ENCODE measurements at regions not wholly inside any gene's neighbourhood (a gene's known extent, or its start where the extent isn't known, plus 50 kb on each side); places are given as distances from the start of the nearest gene placed in this dataset.
"Not testable (repeated sequence)": the region's sequence is repeated elsewhere in the genome, so short reads cannot be mapped to it uniquely, and the experiment has no call there.

DNA sequence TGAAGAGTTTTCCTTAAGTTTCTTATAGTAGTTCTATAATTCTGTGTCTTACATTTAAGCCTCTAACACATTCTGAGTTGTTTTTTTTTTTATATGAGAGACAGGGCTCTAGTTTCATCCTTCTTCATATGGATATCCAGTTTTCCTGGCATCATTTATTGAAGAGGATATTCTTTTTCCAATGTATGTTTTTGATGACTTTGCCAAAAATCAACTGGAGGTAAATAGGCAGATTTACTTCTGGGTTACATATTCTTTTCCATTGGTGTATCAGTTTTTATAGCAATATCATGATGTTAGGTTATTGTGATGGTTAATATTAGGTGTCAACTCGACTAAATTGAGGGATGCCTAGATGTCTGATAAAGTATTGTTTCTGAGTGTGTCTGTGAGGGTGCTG lies 650.7 kb upstream of the GRID2 start:
- Histone ChIP-seq H3K27me3 (no peaks in the 10 kb centered on the region), H3K36me3 (no peaks in the 10 kb centered on the region), H3K4me3 (no peak overlapping the region), H3K4me1 (no peaks in the 10 kb centered on the region), H3K27ac (no peak overlapping the region), H3K9me3 (replicated peaks) (no peaks in the 10 kb centered on the region)
- DNase-seq: no peak

DNA sequence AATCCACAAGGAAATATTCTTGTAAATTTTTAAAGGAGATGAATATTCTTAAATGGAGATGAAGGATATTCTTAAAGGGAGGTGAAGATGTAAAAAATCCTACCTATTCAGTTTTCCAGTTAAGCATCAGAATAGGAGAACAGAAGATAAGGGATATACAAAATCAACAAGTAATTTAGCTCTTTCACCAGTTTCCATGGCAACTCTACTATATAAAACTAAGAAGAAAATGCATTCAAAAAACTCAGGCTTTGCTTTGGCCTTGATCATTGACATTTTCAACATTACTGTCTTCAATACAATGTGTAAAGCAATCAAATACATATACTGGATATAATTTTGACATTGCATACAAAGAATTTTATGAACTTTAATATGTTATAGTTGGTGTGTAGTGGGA lies 622.7 kb upstream of the GRID2 start:
- Histone ChIP-seq H3K4me1 (no peaks in the 10 kb centered on the region), H3K4me3 (no peak overlapping the region), H3K36me3 (no peaks in the 10 kb centered on the region), H3K9me3 (replicated peaks) (no peaks in the 10 kb centered on the region), H3K27ac (no peak overlapping the region), H3K27me3 (no peaks in the 10 kb centered on the region)
- DNase-seq: no peak

DNA sequence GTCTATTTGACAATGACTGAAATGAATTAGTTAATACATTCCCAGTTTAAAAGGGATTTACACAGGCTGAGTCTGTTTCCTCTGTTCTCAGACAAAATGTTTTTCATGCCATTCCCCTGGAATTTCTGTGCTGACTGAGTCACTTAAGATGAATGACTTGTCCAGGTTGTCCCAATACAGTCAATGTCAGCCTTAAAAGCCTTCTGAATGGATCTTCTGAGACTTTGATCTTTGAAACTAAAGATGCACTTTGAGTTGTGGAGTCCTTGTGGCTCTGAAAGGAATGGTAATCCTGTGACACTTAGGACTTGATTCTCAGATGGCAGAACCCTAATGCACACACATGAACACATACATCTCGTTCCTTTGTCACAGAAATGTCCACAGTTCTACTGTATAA lies 622.2 kb upstream of the GRID2 start:
- no peaks in the 10 kb centered on the region for H3K27me3 ChIP-seq
- no peaks in the 10 kb centered on the region for H3K9me3 ChIP-seq (replicated peaks)
- no peak for DNase-seq
- H3K27ac ChIP-seq: no peak overlapping the region
- H3K4me1 ChIP-seq: no peaks in the 10 kb centered on the region
- H3K4me3 ChIP-seq: no peak overlapping the region
- H3K36me3 ChIP-seq: no peaks in the 10 kb centered on the region

DNA sequence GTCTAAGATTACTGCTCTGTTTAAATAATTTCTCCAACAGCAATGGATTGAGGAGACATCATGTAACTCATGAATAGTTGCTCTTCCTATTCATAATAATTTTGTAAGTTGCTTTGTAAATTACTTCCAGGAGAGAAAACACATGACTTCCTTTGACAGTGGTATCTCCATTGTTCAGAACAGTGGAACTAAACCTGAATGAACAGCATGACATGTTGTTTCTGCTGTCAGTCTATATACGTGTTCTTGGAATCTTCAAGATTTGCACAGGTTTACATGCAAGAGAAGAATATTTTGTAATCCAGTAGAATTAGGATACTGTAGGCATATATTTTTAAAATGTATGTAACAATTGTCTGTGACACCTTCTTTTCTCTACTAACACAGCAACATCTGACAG lies 618.8 kb upstream of the GRID2 start:
- no peaks in the 10 kb centered on the region for H3K27me3 ChIP-seq
- no peak overlapping the region for H3K4me3 ChIP-seq
- H3K4me1 ChIP-seq: no peaks in the 10 kb centered on the region
- H3K27ac ChIP-seq: no peak overlapping the region
- no peak for DNase-seq
- H3K36me3 ChIP-seq: no peaks in the 10 kb centered on the region
- no peaks in the 10 kb centered on the region for H3K9me3 ChIP-seq (replicated peaks)

DNA sequence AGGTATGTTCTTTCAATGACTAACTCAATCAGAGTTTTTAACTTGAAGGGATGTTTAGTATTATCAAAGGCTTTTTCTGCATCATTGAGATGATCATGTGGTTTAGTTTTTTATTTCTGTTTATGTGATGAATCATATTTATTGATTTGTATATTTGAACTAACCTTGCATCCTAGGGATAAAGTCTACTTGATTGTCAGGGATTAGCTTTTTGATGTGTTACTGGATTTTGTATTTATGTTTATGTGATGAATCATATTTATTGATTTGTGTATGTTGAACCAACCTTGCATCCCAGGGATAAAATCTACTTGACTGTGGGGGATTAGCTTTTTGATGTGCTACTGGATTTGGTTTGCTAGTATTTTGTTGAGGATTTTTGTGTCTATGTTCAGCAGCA lies 615.4 kb upstream of the GRID2 start:
- DNase-seq: no peak
- Histone ChIP-seq H3K4me1 (no peaks in the 10 kb centered on the region), H3K27ac (no peak overlapping the region), H3K27me3 (no peaks in the 10 kb centered on the region), H3K4me3 (no peak overlapping the region), H3K9me3 (replicated peaks) (no peaks in the 10 kb centered on the region), H3K36me3 (no peaks in the 10 kb centered on the region)

DNA sequence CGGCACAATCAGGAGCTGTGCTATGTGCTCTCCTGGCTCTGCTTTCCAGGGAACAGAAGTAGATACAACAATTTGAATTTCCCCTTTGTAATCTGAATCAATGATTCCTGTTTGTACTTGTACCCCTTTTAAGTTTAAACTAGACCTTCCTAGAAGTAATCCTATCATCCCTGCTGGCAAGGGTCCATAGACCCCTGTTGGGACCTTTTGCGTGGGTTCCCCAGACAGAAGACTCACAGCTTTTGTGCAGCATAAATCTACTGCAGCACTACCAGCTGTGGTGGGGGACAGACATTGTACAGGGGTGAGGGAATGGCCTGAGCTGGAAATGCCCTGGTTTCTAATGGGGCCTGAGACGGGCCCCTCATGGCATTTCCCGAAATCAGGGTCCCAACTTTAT lies 604.1 kb upstream of the GRID2 start:
- not testable (repeated sequence) for H3K27ac ChIP-seq; H3K4me3 ChIP-seq; H3K27me3 ChIP-seq; H3K9me3 ChIP-seq (replicated peaks); H3K36me3 ChIP-seq; H3K4me1 ChIP-seq; DNase-seq

DNA sequence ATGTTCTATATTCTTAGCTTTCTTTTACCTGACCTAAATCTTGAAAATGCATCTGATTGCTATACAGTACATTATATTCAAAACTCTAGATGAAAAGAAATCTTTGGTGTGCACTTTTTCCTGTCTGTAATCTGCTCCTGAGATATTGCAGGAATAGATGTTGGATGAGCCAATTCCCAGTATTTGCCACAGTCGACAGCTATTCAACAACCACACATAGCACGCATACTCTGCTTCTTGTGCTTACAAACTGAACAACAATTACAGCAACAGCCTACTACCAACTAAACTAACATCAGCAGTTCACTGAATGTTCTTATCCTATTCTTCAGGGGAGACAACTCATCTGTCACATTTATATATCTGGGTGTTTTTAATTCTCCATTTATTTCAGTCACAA lies 573.9 kb upstream of the GRID2 start:
- no peak for DNase-seq
- no peaks in the 10 kb centered on the region for H3K4me1 ChIP-seq

DNA sequence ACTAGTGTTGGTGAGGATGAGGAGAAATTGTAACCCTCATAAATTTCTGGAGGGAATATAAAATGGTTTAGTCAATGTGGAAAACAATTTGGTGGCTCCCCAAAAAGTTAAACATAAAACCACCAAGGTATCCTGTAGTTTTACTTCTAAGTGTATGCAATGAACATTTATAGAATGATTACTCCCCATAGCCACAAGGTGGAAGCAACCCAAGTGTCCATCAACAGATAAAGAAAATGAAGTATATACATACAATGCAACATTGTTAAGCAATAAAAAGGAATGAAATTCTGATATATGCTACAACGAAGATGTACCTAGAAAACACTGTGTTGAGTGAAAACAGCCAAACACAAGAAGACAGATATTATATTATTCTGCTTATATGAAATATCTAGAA lies 569.1 kb upstream of the GRID2 start:
- no peaks in the 10 kb centered on the region for H3K9me3 ChIP-seq (replicated peaks)
- H3K27me3 ChIP-seq: no peaks in the 10 kb centered on the region
- H3K36me3 ChIP-seq: no peaks in the 10 kb centered on the region
- no peak overlapping the region for H3K4me3 ChIP-seq
- H3K27ac ChIP-seq: no peak overlapping the region
- DNase-seq: no peak
- H3K4me1 ChIP-seq: no peaks in the 10 kb centered on the region

More for the DNA sequence above, 573.9 kb upstream of the GRID2 start:
- no peaks in the 10 kb centered on the region; the same call in 1 of the 2 replicates for H3K27me3 ChIP-seq
- no peak overlapping the region for H3K4me3 ChIP-seq
- H3K36me3 ChIP-seq: no peaks in the 10 kb centered on the region
- H3K27ac ChIP-seq: no peak overlapping the region
- H3K9me3 ChIP-seq (replicated peaks): no peaks in the 10 kb centered on the region

DNA sequence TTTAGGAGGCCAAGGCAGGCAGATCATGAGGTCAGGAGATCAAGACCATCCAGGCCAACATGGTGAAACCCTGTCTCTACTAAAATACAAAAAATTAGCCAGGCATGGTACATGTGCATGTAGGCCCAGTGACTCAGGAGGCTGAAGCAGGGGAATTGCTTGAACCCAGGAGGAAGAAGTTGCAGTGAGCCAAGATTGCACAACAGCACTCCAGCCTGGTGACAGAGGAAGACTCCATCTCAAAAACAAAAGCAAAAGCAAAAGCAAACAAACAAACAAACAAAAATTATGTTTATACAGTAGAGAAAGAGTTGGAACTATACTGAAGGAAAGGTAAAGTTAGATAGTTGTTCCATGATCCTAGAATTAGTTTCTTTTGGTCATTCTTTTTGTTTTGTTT lies 564.9 kb upstream of the GRID2 start:
- DNase-seq; H3K9me3 ChIP-seq (replicated peaks); H3K27ac ChIP-seq; H3K27me3 ChIP-seq; H3K36me3 ChIP-seq; H3K4me3 ChIP-seq; H3K4me1 ChIP-seq: not testable (repeated sequence)

DNA sequence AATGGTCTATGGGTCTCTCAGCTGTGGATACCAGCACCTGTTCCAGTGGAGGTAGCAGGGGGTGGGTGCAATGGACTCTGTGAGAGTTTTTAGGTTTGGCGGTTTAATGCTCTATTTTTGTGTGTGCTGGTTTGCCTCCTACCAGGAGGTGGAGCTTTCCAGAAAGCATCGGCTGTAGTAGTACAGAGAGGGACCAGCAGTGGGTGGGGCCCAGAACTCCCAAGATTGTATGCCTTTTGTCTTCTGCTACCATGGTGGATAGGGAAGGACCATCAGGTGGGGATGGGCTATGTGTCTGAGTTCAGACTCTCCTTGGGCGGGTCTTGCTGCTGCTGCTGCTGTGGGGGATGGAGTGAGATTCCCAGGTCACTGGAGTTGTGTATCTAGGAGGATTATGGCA lies 557.2 kb upstream of the GRID2 start:
- Histone ChIP-seq H3K36me3 (no peaks in the 10 kb centered on the region), H3K4me1 (no peaks in the 10 kb centered on the region), H3K27me3 (no peaks in the 10 kb centered on the region), H3K9me3 (replicated peaks) (no peaks in the 10 kb centered on the region), H3K4me3 (no peak overlapping the region), H3K27ac (no peak overlapping the region)
- DNase-seq: no peak

DNA sequence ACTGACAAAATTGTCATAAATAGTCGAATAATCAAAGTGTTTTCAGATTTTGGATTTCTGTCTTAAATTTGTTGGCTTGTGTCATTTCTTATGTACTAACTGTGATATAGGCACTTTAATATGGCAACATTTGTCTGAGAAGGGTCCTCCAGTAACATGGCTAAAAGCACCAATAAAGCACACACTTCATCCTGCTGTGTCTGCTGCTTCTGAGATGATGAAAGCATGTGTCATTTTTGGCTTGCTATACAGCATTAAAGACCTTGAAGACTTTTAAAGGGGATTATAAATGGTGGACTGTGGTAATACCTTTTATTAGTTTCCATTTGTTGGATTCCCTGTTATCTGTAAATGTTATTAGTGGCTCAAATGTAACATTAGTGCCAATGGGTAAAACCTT lies 551.8 kb upstream of the GRID2 start:
- H3K27me3 ChIP-seq: no peaks in the 10 kb centered on the region

DNA sequence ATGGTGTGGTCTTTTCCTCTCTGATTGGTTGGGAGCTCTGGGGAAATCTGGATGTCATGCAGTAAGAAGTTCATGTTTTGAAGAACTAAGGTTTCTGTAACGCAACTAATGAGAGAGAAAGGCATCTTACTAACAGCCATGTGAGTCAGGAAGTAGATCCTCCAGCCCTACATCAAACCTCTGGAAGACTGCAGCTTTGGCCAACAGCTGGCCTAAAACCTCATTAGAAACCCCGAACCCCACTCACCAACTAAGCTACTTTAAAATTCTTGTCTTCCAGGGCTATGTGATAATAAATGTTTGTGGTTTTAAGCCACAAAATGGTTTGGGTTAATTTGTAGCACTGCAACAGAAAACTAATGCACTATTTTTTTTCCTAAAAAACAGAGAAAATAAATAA lies 549.0 kb upstream of the GRID2 start:
- H3K27ac ChIP-seq: no peak overlapping the region
- DNase-seq: peak in 1 of 2 experiments; percentile 51

More for the DNA sequence above, 551.8 kb upstream of the GRID2 start:
- Histone ChIP-seq H3K4me1 (peaks cover 13% of the 10 kb centered on the region; the same call in 1 of the 2 replicates), H3K27ac (no peak overlapping the region), H3K4me3 (no peak overlapping the region), H3K36me3 (no peaks in the 10 kb centered on the region), H3K9me3 (replicated peaks) (no peaks in the 10 kb centered on the region)
- no peak for DNase-seq

DNA sequence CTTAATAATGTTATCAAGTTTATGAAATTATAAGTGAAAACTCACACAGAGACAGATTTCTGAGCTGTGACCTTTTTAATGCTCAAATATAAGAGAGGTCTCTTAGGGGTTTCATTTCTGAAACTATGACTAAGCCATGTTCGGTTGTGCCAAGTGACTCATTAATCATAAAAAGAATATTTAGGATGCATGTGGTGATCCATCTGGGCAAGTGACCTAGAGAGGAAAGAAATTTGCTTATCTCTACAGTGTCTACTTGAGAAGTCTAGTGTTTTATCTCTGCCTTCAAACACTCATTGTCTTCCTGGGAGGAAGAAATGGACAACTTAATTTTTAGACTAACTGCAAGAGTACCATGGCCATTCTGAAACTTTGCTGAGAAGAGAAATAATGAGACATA lies 545.3 kb upstream of the GRID2 start:
- peak in 1 of 2 experiments; percentile 24 for DNase-seq
- Histone ChIP-seq H3K27ac (no peak overlapping the region), H3K27me3 (no peaks in the 10 kb centered on the region), H3K36me3 (no peaks in the 10 kb centered on the region), H3K4me1 (peaks cover 16% of the 10 kb centered on the region), H3K9me3 (replicated peaks) (no peaks in the 10 kb centered on the region), H3K4me3 (no peak overlapping the region)

More for the DNA sequence above, 549.0 kb upstream of the GRID2 start:
- Histone ChIP-seq H3K4me3 (no peak overlapping the region), H3K27me3 (no peaks in the 10 kb centered on the region), H3K9me3 (replicated peaks) (no peaks in the 10 kb centered on the region), H3K4me1 (peaks cover 16% of the 10 kb centered on the region), H3K36me3 (no peaks in the 10 kb centered on the region)

DNA sequence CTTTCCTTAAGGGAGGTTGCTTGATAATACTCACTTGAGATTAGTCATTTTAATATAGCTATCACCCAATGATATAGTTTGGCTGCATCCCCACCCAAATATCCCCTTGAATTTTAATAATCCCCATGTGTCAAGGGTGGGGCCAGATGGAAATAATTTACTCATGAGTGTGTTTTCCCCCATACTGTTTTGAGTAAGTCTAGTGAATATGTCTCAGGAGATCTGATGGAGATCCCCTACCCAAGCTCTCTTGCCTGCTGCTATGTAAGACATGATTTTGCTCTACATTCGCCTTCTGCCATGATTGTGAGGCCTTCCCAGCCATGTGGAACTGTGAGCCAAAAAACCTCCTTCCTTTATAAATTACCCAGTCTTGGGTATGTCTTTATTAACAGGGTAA lies 539.7 kb upstream of the GRID2 start:
- Histone ChIP-seq H3K27ac (no peak overlapping the region), H3K4me1 (no peaks in the 10 kb centered on the region), H3K4me3 (no peak overlapping the region), H3K36me3 (no peaks in the 10 kb centered on the region), H3K27me3 (peaks cover 7% of the 10 kb centered on the region), H3K9me3 (replicated peaks) (no peaks in the 10 kb centered on the region)
- DNase-seq: no peak

DNA sequence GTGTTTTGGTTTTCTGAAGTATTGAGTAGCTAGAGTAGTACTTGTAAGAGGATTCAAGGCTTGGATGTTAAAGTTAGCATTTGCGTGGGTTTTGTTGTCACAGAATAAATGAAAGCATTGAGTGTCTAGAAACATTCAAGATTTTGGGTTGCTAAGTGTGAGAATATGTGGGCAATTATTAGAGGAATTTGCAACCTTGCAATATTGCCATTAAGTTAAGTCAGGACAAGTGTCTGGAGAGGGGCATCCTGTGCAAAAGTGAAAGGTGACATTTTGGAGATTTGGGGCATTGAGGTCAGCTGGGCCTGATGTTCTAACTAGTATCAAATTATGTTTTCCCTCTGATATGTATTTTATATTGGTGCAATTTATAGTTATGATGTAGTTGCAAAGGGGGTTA lies 533.9 kb upstream of the GRID2 start:
- H3K27me3 ChIP-seq: peaks cover 7% of the 10 kb centered on the region

DNA sequence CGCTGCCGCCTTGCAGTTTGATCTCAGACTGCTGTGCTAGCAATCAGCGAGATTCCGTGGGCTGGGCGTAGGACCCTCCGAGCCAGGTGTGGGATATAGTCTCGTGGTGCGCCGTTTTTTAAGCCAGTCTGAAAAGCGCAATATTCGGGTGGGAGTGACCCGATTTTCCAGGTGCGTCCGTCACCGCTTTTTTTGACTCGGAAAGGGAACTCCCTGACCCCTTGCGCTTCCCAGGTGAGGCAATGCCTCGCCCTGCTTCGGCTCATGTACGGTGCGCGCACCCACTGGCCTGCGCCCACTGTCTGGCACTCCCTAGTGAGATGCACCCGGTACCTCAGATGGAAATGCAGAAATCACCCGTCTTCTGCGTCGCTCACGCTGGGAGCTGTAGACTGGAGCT lies 512.1 kb upstream of the GRID2 start:
- H3K27me3 ChIP-seq, H3K36me3 ChIP-seq, H3K27ac ChIP-seq: not testable (repeated sequence)

More for the DNA sequence above, 533.9 kb upstream of the GRID2 start:
- no peak overlapping the region for H3K4me3 ChIP-seq
- H3K27ac ChIP-seq: no peak overlapping the region
- no peak for DNase-seq
- H3K9me3 ChIP-seq (replicated peaks): no peaks in the 10 kb centered on the region
- H3K4me1 ChIP-seq: no peaks in the 10 kb centered on the region
- H3K36me3 ChIP-seq: no peaks in the 10 kb centered on the region

DNA sequence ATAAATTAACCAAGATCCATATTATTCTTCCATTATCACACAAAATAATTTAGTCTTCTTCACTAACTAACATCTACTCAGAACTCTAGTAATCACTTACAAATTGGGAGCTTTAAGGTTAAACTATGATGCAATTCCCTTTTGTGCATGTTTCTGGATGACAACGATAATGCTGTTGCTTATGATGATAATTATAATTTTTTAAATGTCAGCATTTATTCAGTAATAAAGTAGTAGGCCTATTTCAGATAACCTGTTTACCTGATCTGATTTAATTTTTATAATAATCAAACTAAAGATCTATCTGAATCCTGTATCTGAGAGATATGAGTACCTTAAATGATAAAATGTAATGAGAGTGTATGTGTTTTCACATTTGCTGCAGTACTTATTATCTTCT lies 507.8 kb upstream of the GRID2 start:
- DNase-seq: no peak
- no peaks in the 10 kb centered on the region for H3K9me3 ChIP-seq (replicated peaks)
- H3K36me3 ChIP-seq: no peaks in the 10 kb centered on the region
- no peaks in the 10 kb centered on the region for H3K4me1 ChIP-seq
- H3K4me3 ChIP-seq: no peak overlapping the region
- H3K27ac ChIP-seq: no peak overlapping the region
- H3K27me3 ChIP-seq: no peaks in the 10 kb centered on the region

More for the DNA sequence above, 512.1 kb upstream of the GRID2 start:
- H3K9me3 ChIP-seq (replicated peaks); DNase-seq; H3K4me1 ChIP-seq: not testable (repeated sequence)
- peak overlapping the region; percentile 40 for H3K4me3 ChIP-seq
